ENCODE measurements at regions not wholly inside any gene's neighbourhood (a gene's known extent, or its start where the extent isn't known, plus 50 kb on each side); places are given as distances from the start of the nearest gene placed in this dataset.

DNA sequence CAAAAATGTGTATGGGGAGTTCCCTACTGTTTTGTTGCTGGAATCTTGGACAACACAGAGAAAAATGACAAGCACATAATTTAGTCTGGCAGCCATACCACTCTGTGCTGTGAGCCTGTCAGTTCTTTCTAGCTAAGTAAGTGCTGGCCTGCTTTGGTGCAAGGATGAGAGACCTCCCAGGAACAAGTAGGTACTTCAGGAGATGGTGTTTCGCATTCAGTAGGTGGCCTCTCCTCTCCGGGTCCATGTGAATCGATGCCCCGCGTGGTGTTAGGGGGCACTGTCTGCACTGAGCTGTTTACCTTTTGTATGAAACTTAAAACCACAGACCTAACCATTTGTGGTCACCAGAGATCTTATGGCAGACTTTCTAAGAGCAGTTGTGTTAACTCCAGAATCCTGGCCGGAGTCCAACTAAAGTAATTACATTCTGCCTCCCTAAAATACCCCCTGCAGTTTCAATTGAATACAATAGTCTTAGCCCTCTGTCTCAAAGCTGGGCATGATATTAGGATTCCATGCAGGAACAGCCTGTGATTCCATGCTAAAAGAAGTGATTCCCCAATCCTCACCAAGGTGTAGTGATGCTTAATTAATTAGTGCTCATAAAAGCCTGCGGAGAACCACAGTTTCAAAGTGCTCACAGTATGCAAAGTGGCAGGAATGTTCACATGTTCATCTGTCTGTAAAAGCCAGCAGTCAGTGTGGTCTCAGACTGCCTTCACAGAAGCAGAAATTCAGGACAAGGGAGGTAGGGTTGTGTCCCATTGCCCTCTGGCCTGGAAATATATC is 64.2 kb downstream of the LLPH start:
- TF ChIP-seq, protein P1, sequence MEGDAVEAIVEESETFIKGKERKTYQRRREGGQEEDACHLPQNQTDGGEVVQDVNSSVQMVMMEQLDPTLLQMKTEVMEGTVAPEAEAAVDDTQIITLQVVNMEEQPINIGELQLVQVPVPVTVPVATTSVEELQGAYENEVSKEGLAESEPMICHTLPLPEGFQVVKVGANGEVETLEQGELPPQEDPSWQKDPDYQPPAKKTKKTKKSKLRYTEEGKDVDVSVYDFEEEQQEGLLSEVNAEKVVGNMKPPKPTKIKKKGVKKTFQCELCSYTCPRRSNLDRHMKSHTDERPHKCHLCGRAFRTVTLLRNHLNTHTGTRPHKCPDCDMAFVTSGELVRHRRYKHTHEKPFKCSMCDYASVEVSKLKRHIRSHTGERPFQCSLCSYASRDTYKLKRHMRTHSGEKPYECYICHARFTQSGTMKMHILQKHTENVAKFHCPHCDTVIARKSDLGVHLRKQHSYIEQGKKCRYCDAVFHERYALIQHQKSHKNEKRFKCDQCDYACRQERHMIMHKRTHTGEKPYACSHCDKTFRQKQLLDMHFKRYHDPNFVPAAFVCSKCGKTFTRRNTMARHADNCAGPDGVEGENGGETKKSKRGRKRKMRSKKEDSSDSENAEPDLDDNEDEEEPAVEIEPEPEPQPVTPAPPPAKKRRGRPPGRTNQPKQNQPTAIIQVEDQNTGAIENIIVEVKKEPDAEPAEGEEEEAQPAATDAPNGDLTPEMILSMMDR (IDR thresholded peaks at IDR 0.05): no peak
- TF ChIP-seq SIN3A (IDR thresholded peaks at IDR 0.05; ENCODE audit: borderline replicate concordance, insufficient read depth, low read depth, low read length): no peak
